Transverse colon (tissue), 4 donors: ENCODE measurements at regions not wholly inside any gene's neighbourhood (a gene's known extent, or its start where the extent isn't known, plus 50 kb on each side); places are given as distances from the start of the nearest gene placed in this dataset.

Experiments
- DNase-seq: peaks from one replicate; pipeline ENCODE4 v3.0.0-alpha.2; 2019
- H3K27ac ChIP-seq, 4 donors: fragments of 200-600 bp; sonication (generic); 2 replicates each; pipeline ENCODE4 v1.5.1; 2016 to 2018; ENCODE audit warnings: inconsistent platforms in 4 of 4
- H3K27me3 ChIP-seq: fragments of 200-600 bp; sonication (generic); 2 replicates; pipeline ENCODE4 v1.5.1; 2017; ENCODE audit warnings: inconsistent platforms
- H3K36me3 ChIP-seq, 4 donors: fragments of 200-600 bp; sonication (generic); 2 replicates each; pipeline ENCODE4 v1.5.1; 2017 to 2019; ENCODE audit warnings: inconsistent platforms in 4 of 4
- H3K4me1 ChIP-seq, 4 donors: fragments of 200-600 bp; sonication (generic); 2 replicates each; pipeline ENCODE4 v1.5.1; 2017 to 2020; ENCODE audit warnings: inconsistent platforms in 4 of 4
- H3K4me3 ChIP-seq, 4 donors: fragments of 200-600 bp; sonication (generic); 1 replicate in 1 of 4; 2 replicates in 3 of 4; pipeline versions ENCODE4 v1.5.1 to v1.6.1; 2017 to 2019; ENCODE audit warnings: inconsistent platforms in 4 of 4
- H3K9me3 ChIP-seq, 2 donors: fragments of 200-600 bp; sonication (generic); 2 replicates each; pipeline ENCODE4 v1.5.1; 2017 to 2019; ENCODE audit warnings: inconsistent platforms in 2 of 2
- EP300 ChIP-seq: sonication (generic); formaldehyde crosslinking; IDR thresholded peaks from one replicate; pipeline ENCODE4 v1.6.1; 2017; ENCODE audit warnings: antibody characterized with exemption, low read depth
- POLR2A ChIP-seq: fragments of 450-650 bp; IDR thresholded peaks from one replicate; pipeline ENCODE4 v1.6.1; 2016; ENCODE audit warnings: antibody characterized with exemption, mild to moderate bottlenecking, moderate library complexity
- POLR2AphosphoS5 ChIP-seq, 3 donors: sonication (generic); formaldehyde crosslinking; IDR thresholded peaks; one replicate each; pipeline ENCODE4 v1.6.1; 2016; ENCODE audit warnings: antibody characterized with exemption in 3 of 3
- WGBS, 2 donors: methylation state at CpG; one replicate each; pipeline ENCODE4 v1.1.5; 2018; ENCODE audit warnings: low coverage in 1 of 2; 5-methylcytosine and 5-hydroxymethylcytosine counted together
- in situ Hi-C, 4 donors: fragments of 200-750 bp; cut with MboI; loops; one replicate each; pipeline versions ENCODE4 v1.15.0 to v1.15.1; 2017; ENCODE audit warnings: low sequenced_read_pairs in 3 of 4, low pct_ligation_motif_present in 1 of 4, low pct_unique_long_range_greater_than_20kb in 1 of 4
- intact Hi-C: fragments of 100-400 bp; cut with DNase I; formaldehyde crosslinking; loops from one replicate; pipeline ENCODE4 v1.15.1; 2023; ENCODE audit warnings: low total_unique reads
- TF ChIP-seq, protein P1 (sequence below), 5 experiments: fragments of 200-600 bp in 3 of 5; fragments of 450-650 bp in 2 of 5; sonication (generic) in 3 of 5; IDR thresholded peaks; 1 replicate in 2 of 5; 2 replicates in 3 of 5; pipeline ENCODE4 v1.5.1; 2016 to 2017; ENCODE audit warnings: antibody characterized with exemption in 5 of 5, inconsistent platforms in 3 of 5, mild to moderate bottlenecking in 2 of 5, moderate library complexity in 1 of 5

GRCh38 chrX:110863883-110864282 is 68.3 kb upstream of the CHRDL1 start:
- intact Hi-C loops: no loop called here

DNA sequence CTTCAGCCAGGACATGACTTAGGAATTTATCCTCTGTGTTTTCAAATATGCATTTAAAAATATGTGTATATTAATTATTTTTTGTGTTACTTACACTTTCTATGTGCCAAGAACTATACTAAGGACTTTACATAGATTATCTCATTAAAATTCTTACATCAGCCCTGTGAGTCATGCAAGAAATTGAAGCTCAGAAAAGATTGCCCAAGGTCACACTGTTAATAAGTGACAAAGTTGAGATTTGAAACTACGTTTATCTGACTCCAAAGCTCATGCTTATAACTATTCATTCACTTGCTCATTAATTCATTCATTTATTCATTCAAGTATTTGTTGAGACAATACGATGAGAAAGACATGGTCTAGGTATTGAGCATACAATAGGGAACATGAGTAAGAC is 62.9 kb upstream of the CHRDL1 start:
- Histone ChIP-seq H3K9me3 (no peaks in the 10 kb centered on the region), H3K4me3 (no peak overlapping the region), H3K36me3 (no peaks in the 10 kb centered on the region), H3K4me1 (no peaks in the 10 kb centered on the region), H3K27ac (no peak overlapping the region), H3K27me3 (no peaks in the 10 kb centered on the region)
- TF ChIP-seq EP300 (no peak), POLR2A (no peak), POLR2AphosphoS5 (IDR thresholded peaks at IDR 0.05) (no peak)
- TF ChIP-seq, protein P1, sequence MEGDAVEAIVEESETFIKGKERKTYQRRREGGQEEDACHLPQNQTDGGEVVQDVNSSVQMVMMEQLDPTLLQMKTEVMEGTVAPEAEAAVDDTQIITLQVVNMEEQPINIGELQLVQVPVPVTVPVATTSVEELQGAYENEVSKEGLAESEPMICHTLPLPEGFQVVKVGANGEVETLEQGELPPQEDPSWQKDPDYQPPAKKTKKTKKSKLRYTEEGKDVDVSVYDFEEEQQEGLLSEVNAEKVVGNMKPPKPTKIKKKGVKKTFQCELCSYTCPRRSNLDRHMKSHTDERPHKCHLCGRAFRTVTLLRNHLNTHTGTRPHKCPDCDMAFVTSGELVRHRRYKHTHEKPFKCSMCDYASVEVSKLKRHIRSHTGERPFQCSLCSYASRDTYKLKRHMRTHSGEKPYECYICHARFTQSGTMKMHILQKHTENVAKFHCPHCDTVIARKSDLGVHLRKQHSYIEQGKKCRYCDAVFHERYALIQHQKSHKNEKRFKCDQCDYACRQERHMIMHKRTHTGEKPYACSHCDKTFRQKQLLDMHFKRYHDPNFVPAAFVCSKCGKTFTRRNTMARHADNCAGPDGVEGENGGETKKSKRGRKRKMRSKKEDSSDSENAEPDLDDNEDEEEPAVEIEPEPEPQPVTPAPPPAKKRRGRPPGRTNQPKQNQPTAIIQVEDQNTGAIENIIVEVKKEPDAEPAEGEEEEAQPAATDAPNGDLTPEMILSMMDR (IDR thresholded peaks at IDR 0.05): no peak
- intact Hi-C loops (no loop called here), in situ Hi-C loops (loop anchor here in 1 of 4 donors (10.0 kb wide), 1 partner anchor 404 kb away; no protein-coding TSS in a partner anchor)
- 50 to 63% methylated on average over 2 of the region's 2 CpGs for WGBS, 2 donors
- DNase-seq: no peak

More at GRCh38 chrX:110863883-110864282, 68.3 kb upstream of the CHRDL1 start:
- Histone ChIP-seq H3K27me3 (no peaks in the 10 kb centered on the region), H3K4me3 (no peak overlapping the region), H3K36me3 (no peaks in the 10 kb centered on the region), H3K4me1 (no peaks in the 10 kb centered on the region), H3K27ac (no peak overlapping the region), H3K9me3 (no peaks in the 10 kb centered on the region)
- TF ChIP-seq, protein P1 (IDR thresholded peaks at IDR 0.05): no peak
- no peak for TF ChIP-seq POLR2A
- TF ChIP-seq EP300: no peak
- TF ChIP-seq POLR2AphosphoS5 (IDR thresholded peaks at IDR 0.05): no peak
- no peak for DNase-seq
- WGBS, 2 donors: 48% methylated on average over 1 of the region's 1 CpG; no CpG with 5 or more reads in 1 of the 2 donors
- in situ Hi-C loops: no loop called here

DNA sequence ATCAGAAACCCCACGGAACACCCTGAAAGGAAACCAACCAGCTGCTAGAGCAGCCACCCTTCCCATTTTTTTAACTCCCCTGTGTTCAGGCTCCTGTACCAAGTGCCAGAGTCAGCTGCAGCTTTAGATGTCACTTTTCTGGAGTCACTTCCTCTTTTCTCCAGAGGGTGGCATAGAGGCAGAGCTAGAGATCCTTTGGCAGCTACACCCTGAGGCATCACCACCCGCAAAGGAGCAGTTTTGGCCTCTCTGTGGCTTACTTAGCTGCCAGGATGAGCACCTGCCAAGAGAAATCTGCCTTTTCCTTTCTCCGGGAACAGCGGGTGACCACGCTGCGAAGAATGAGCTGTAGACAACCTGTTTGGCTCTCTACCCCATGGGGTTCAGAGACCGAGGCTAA is 58.0 kb upstream of the CHRDL1 start:
- Histone ChIP-seq H3K27ac (no peak overlapping the region), H3K9me3 (no peaks in the 10 kb centered on the region), H3K4me3 (no peak overlapping the region), H3K36me3 (no peaks in the 10 kb centered on the region), H3K27me3 (no peaks in the 10 kb centered on the region), H3K4me1 (no peaks in the 10 kb centered on the region)
- 60% methylated on average over 7 of the region's 7 CpGs; no CpG with 5 or more reads in 1 of the 2 donors for WGBS, 2 donors
- intact Hi-C loops: no loop called here
- TF ChIP-seq, protein P1 (IDR thresholded peaks at IDR 0.05): peak in 3 of 5 experiments; percentile 9 to 21 (median 21)
- no peak for TF ChIP-seq EP300
- in situ Hi-C loops: loop anchor here in 3 of 4 donors (5.0 to 10.0 kb wide), 3 partner anchors 399 to 406 kb away; no protein-coding TSS in a partner anchor
- DNase-seq: no peak

- no peak overlapping the region for H3K4me3 ChIP-seq
- no peak overlapping the region for H3K27ac ChIP-seq
- in situ Hi-C loops: loop anchor here in 3 of 4 donors (5.0 to 10.0 kb wide), 3 partner anchors 397 to 405 kb away; no protein-coding TSS in a partner anchor
- no peaks in the 10 kb centered on the region for H3K27me3 ChIP-seq
- no peaks in the 10 kb centered on the region for H3K4me1 ChIP-seq
- H3K36me3 ChIP-seq: no peaks in the 10 kb centered on the region
- TF ChIP-seq POLR2A: no peak
- TF ChIP-seq POLR2AphosphoS5 (IDR thresholded peaks at IDR 0.05): no peak
- no peak for TF ChIP-seq EP300
- TF ChIP-seq, protein P1 (IDR thresholded peaks at IDR 0.05): peak in 4 of 5 experiments; percentile 17 to 35 (median 27)
- 38% methylated on average over 4 of the region's 4 CpGs; no CpG with 5 or more reads in 1 of the 2 donors for WGBS, 2 donors
- H3K9me3 ChIP-seq: no peaks in the 10 kb centered on the region
- DNase-seq: no peak
- intact Hi-C loops: no loop called here
These were observed 56.6 kb upstream of the CHRDL1 start for GRCh38 chrX:110852180-110852579.
